ENCODE measurements at regions not wholly inside any gene's neighbourhood (a gene's known extent, or its start where the extent isn't known, plus 50 kb on each side); places are given as distances from the start of the nearest gene placed in this dataset.

- Histone ChIP-seq H3K79me2 (ENCODE audit: control insufficient read depth in 1 of 2, insufficient read depth in 2 of 2, low read length in 2 of 2) (no peaks in the 10 kb centered on the region), H3K56ac (replicated peaks; ENCODE audit: insufficient read length, low read depth, low read length) (no peak overlapping the region), H4K20me1 (replicated peaks in 1 of 2; ENCODE audit: control insufficient read depth in 1 of 2, insufficient read depth in 2 of 2, low read length in 2 of 2) (no peaks in the 10 kb centered on the region), H3K4me2 (ENCODE audit: insufficient read depth in 1 of 2, low read depth in 2 of 2, low read length in 2 of 2) (no peak overlapping the region; a peak in 1 of 4 replicates), H2BK5ac (ENCODE audit: low read depth, low read length) (no peak overlapping the region), H2BK20ac (ENCODE audit: low read length) (no peak overlapping the region), H3K23ac (ENCODE audit: insufficient read length) (no peak overlapping the region), H2BK12ac (ENCODE audit: low read depth, low read length) (no peak overlapping the region), H3K23me2 (ENCODE audit: low read depth, low read length) (no peaks in the 10 kb centered on the region), H3K4me3 (ENCODE audit: extremely low read depth in 1 of 4, insufficient read depth in 2 of 4, low read depth in 3 of 4, low read length in 4 of 4) (no peak overlapping the region), H3K18ac (ENCODE audit: extremely low read depth, low read length) (no peak overlapping the region), H3K27ac (ENCODE audit: low read depth, low read length) (no peak overlapping the region), H2BK15ac (ENCODE audit: low read length) (no peak overlapping the region), H3K14ac (ENCODE audit: insufficient read length) (no peak overlapping the region), H3K36me3 (ENCODE audit: control insufficient read depth in 2 of 4, insufficient read depth in 4 of 4, low read length in 3 of 4) (no peaks in the 10 kb centered on the region), H3K9me3 (ENCODE audit: insufficient read depth in 2 of 2, low read depth in 1 of 2, low read length in 1 of 2) (no peaks in the 10 kb centered on the region), H3K9ac (replicated peaks in 1 of 4; ENCODE audit: extremely low read depth in 1 of 4, low read depth in 3 of 4, low read length in 3 of 4) (no peak overlapping the region), H4K91ac (replicated peaks; ENCODE audit: insufficient read length, low read length) (no peak overlapping the region), H3K4ac (replicated peaks; ENCODE audit: insufficient read length, low read depth, low read length) (no peak overlapping the region), H3K27me3 (replicated peaks in 1 of 4; ENCODE audit: control insufficient read depth in 3 of 4, extremely low read depth in 1 of 4, insufficient read depth in 3 of 4, low read length in 3 of 4) (no peaks in the 10 kb centered on the region), H3K4me1 (replicated peaks in 1 of 4; ENCODE audit: control insufficient read depth in 3 of 4, insufficient read depth in 4 of 4, low read length in 3 of 4) (no peaks in the 10 kb centered on the region), H2AK5ac (ENCODE audit: low read depth, low read length) (no peak overlapping the region), H4K8ac (ENCODE audit: extremely low read depth, insufficient read depth, low read length) (no peak overlapping the region), H2AFZ (ENCODE audit: low read length) (no peak overlapping the region), H2BK120ac (replicated peaks; ENCODE audit: low read depth, low read length) (no peak overlapping the region), H4K5ac (ENCODE audit: insufficient read length, low read depth, low read length) (no peak overlapping the region), H3K79me1 (ENCODE audit: low read depth, low read length) (no peaks in the 10 kb centered on the region)
- ChIA-PET CTCF (ENCODE audit: partially characterized antibody) (interaction anchor here (0.7 to 1.5 kb wide), 3 partner anchors 44 to 731 kb away, joined by 3 to 4 read pairs (median 4); no protein-coding TSS in a partner anchor), POLR2A (ENCODE audit: partially characterized antibody) (interaction anchor here (0.6 kb wide), 1 partner anchor 112 kb away, joined by 3 read pairs; no protein-coding TSS in a partner anchor)
- FAIRE-seq (no peak), DNase-seq (ENCODE audit: low read depth in 1 of 2, low spot score in 2 of 2) (no peak)
- WGBS, 2 experiments (ENCODE audit: extremely low coverage in 1 of 2, insufficient coverage in 1 of 2, insufficient read length in 1 of 2, insufficient replicate concordance in 2 of 2, low coverage in 1 of 2, low lambda C conversion rate in 2 of 2, missing lambda C conversion rate in 1 of 2), result 96% methylated on average over 5 of the region's 5 CpGs; no CpG with 5 or more reads in 1 of the 2 experiments
- TF ChIP-seq, protein P1, sequence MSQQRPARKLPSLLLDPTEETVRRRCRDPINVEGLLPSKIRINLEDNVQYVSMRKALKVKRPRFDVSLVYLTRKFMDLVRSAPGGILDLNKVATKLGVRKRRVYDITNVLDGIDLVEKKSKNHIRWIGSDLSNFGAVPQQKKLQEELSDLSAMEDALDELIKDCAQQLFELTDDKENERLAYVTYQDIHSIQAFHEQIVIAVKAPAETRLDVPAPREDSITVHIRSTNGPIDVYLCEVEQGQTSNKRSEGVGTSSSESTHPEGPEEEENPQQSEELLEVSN (IDR thresholded peaks at IDR 0.05), result no peak
- TF ChIP-seq KDM4A (IDR thresholded peaks at IDR 0.05; ENCODE audit: low read depth, low read length, severe bottlenecking) (no peak), SIN3A (conservative IDR thresholded peaks at IDR 0.05 in 1 of 2, IDR thresholded peaks at IDR 0.05 in 1 of 2; ENCODE audit: low read depth in 1 of 2, low read length in 2 of 2) (no peak), NRF1 (IDR thresholded peaks at IDR 0.05; ENCODE audit: low read depth, low read length) (no peak), RNF2 (IDR thresholded peaks at IDR 0.05; ENCODE audit: borderline replicate concordance, low read depth, low read length, missing control alignments, poor library complexity, severe bottlenecking) (no peak), PHF8 (conservative IDR thresholded peaks at IDR 0.05; ENCODE audit: low read depth, low read length) (no peak), JUND (IDR thresholded peaks at IDR 0.05; ENCODE audit: low read length) (no peak), EZH2 (IDR thresholded peaks at IDR 0.05; ENCODE audit: low read depth, low read length, severe bottlenecking) (no peak), SAP30 (IDR thresholded peaks at IDR 0.05; ENCODE audit: insufficient read depth, insufficient replicate concordance, low read length) (no peak), TAF7 (optimal IDR thresholded peaks at IDR 0.05; ENCODE audit: borderline replicate concordance, low read depth, low read length) (no peak)
- TF ChIP-seq, protein P2, sequence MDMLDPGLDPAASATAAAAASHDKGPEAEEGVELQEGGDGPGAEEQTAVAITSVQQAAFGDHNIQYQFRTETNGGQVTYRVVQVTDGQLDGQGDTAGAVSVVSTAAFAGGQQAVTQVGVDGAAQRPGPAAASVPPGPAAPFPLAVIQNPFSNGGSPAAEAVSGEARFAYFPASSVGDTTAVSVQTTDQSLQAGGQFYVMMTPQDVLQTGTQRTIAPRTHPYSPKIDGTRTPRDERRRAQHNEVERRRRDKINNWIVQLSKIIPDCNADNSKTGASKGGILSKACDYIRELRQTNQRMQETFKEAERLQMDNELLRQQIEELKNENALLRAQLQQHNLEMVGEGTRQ (IDR thresholded peaks at IDR 0.05; ENCODE audit: low read length), result no peak
These were observed 1202.8 kb upstream of the TMEM132C start for GRCh38 chr12:127064207-127064606.
